HG03097 (cell line): ENCODE measurements at regions not wholly inside any gene's neighbourhood (a gene's known extent, or its start where the extent isn't known, plus 50 kb on each side); places are given as distances from the start of the nearest gene placed in this dataset.
"Not testable (repeated sequence)": the region's sequence is repeated elsewhere in the genome, so short reads cannot be mapped to it uniquely, and the experiment has no call there.

ENCODE experiments used
- ATAC-seq: cut with Tn5 transposase; IDR thresholded peaks from one replicate; pipeline ENCODE4 v1.9.1; 2021; ENCODE audit not compliant: unreplicated experiment, low FRiP score

DNA sequence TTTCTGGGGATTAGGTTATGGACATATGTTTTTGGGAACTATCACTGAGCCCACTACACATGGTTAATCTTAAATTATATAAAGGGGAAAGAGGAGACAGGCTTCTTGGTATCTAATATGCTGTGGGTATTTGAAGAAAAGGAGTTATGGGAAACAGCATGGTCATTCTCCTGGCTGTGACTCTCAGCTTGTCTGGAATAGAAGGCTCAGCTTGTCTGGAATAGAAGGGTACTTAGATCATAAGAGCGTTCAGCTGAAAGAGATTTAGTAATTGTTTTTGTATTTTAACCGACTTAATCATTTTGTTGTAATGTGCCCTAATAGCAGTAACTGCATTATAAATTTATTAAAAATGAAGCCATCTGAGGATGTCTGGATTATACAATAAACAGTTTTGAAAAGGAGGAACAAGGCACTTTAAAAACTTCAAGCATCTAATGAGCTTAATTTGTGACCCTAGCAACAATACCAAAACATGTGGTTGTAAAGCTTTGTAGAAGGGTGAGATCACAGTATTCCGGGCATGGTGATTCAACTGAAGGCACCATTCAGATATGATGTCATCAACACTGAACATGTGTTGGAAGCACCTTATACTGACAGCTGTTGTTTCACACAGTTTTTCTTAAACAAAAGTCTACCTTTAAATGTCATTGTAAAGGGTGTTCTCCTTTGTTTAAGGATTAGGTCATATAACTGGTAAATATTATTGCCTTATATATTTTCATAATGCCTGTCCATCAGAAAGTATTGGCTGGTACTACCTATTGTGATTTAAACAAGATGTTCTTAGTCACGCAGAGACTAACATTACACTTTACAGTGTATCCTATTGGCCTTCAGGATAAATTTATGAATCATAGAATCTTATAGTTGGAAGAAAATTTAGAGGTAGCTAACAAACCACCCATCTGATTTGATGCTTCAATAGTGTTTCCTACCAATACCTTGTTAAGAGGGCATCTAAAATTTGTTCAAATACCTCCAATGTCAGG lies 2174.1 kb upstream of the WWC1 start:
- ATAC-seq = no peak

DNA sequence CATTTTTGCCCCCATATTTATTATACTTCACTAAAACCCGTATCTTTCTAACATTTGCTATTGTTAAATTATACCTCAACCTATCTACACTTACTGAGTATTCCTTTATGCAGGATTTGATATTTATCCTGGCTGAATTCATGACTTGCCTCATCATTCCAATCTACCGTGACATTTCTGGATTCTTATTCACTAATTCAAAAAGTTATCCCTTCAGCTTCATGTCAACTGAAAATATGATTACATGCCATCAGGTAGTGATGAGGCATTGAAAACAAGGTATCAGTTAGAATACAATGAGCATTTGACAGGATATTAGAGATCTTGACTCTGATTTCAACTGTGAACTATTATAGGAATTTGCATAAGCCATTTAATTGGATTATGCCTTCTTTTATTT lies 2171.9 kb upstream of the WWC1 start:
- ATAC-seq = no peak

GRCh38 chr5:166123717-166124116 lies 2167.7 kb upstream of the WWC1 start:
- ATAC-seq = no peak

- no peak for ATAC-seq
Measured at GRCh38 chr5:166127766-166128570, 2163.5 kb upstream of the WWC1 start.

- ATAC-seq = not testable (repeated sequence)
Measured at GRCh38 chr5:166145107-166145506, 2146.3 kb upstream of the WWC1 start.

DNA sequence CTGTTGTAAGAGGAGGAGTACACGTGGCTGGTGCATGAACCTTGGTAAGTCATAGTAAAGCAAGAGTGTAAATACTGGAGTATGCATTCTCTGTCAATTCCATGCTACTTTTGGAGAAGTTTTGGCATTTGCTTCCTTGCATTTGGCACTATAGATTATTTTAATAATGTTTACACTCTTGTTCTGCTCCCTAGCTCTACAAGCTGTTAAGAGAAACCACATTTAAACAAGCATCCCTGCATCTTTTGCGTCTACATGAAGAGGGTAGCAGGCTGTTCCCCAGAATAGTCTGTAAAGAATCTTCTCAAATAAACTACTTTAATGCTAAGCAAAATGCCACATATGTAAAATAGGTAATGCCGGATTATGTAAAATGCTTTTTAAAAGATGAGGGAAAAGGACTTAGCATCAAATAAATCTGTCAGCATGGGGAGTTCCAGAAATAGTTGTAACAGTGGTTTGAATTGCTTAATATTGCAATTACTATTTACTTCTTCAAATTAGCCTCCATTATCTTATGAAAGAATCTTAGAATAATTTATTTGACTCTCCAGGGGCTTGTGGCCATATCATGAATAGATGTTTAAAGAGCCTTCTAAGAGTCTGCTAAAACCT lies 2127.3 kb upstream of the WWC1 start:
- ATAC-seq = no peak

DNA sequence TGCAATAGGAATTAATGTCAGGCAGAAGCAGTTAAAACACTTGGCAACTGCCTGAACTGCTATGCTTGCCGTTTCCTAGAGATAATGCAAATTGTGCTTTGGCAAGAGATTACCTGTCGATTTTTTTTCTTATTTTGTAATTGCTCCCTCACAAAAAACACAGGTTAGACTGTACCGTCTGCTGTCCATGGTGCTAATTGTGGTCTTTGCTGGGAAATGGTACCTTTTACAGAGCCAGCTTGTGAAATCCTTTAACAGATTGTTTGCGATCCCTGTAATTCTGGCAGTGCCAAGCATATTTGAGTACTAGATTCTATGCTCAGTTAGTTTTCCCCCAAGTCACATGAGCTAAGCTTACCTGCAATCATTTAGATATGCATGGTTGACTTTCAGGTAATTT lies 2125.8 kb upstream of the WWC1 start:
- ATAC-seq = no peak

DNA sequence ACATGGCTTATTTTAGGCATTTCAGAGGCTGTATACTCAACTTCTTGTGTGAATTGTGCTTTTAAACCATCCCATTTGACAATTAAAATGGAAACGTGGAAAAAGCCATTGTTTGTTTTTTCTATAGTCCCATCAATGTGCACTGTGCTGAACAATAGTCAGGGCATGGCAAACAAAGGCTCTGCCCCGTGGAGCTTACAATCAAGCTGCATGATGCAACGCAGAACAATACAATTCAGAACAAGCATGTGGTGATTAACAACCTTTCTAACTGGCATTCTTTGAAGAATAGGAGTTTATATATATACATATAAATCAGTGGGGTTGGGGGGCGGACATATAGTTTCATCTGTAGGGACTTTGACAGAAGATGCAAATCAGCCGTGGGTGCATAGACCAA lies 2125.4 kb upstream of the WWC1 start:
- no peak for ATAC-seq

GRCh38 chr5:166172597-166172996 lies 2118.8 kb upstream of the WWC1 start:
- ATAC-seq = no peak

GRCh38 chr5:166178411-166179080 lies 2112.9 kb upstream of the WWC1 start:
- ATAC-seq = no peak

DNA sequence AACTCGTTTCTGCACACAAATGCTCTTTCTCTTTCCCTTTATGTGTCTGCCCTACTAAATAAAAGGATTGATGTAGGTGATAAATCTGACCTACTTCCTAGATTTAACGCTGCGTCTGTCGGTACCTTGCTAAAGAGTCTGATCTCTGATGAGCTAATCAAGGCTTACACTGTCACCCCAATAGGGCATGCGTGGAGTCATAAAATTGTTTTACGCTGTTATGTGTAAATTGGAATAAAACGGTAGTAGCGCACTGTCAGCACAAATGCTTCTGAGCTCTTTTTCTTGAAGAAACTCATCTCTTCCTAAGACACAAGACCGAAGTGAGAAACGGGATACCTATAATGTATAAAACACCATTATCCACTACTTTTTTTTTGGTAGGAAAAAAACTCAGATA lies 2106.3 kb upstream of the WWC1 start:
- no peak for ATAC-seq

DNA sequence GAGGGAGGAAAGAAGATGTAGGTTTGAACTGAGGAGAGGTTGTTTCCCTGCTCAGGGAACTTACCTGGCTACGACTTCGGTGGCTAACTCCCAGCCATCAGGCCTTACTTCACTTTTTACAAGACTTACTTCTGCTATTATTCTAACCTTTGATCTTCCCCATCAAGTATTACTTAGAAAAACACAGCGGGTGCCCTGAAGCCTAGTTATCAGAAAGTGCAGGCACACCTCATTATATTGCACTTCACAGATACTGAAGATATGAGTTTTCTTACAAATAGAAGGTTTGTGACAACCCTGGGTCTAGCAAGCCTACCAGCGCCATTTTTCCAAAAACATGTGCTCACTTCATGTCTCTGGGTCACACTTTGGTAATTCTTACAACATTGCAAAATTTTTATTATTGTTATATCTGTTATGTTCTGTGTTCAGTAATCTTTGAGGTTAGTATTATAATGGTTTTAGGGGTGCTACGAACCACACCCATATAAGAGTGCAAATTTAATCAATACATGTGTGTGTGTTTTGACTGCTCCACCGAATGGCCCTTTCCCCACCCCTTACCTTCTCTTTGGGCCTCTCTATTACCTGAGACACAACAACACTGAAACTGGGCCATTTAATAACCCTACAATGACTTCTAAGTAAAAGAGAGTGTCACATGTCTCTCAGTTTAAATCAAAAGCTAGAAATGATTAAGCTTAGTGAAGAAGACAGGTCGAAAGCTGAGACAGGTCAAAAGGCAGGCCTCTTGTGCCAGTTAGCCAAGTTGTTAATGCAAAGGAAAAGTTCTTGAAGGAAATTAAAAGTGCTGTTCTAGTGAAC lies 2102.7 kb upstream of the WWC1 start:
- ATAC-seq = no peak

DNA sequence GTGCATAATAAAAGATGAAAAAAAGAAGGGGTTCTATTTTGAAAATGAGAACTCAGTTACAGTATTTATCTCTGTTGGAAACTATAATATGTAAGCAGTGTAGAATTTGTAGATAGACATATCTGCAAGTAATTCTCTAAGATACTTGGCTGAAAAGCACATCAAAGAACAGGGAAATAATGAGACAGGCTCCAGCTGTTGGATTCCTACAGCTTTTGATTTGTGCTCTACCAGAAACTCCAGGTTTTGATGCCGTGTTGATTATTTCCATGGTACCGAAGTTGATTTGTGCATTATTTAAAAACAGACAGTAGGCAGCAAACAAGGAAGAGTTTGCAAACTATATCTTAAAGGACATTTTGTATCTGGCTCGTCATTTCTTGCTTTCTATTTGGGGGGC lies 2098.7 kb upstream of the WWC1 start:
- no peak for ATAC-seq

GRCh38 chr5:166195981-166196380 lies 2095.5 kb upstream of the WWC1 start:
- no peak for ATAC-seq

GRCh38 chr5:166200532-166200931 lies 2090.9 kb upstream of the WWC1 start:
- no peak for ATAC-seq

GRCh38 chr5:166211640-166212039 lies 2079.8 kb upstream of the WWC1 start:
- no peak for ATAC-seq

DNA sequence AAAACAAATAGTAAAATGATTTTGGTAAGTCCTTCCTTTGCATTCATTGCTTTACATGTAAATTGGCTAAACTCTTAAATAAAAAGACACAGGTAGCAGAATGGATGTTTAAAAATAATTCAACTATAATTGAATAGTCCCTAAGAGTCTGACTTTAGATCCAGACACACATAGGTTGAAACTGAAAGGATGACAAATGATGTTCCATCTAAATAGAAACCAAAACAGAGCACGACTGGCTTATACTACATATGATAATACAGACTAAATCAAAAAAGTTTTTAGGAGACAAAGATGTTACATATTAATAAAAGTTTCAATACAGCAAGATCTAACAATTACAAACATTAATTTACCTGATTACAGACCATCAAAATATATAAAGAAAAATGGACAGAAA lies 2055.1 kb upstream of the WWC1 start:
- no peak for ATAC-seq

DNA sequence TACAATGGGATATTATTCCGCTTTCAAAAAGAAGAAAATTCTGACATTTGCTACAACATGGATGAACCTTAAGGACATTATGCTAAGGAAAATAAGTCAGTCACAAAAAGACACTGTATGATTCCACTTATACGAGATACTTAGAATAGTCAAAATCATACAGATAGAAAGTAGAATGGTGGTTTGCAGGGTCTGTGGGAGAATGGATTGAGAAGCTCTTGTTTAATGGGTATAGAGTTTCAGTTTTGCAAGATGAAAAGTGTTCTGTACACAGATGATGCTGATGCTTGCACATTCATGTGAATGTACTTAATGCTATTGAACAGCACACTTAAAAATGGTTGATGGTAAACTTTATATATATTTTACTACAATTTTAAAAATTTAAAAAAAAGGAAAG lies 2050.7 kb upstream of the WWC1 start:
- ATAC-seq = no peak

DNA sequence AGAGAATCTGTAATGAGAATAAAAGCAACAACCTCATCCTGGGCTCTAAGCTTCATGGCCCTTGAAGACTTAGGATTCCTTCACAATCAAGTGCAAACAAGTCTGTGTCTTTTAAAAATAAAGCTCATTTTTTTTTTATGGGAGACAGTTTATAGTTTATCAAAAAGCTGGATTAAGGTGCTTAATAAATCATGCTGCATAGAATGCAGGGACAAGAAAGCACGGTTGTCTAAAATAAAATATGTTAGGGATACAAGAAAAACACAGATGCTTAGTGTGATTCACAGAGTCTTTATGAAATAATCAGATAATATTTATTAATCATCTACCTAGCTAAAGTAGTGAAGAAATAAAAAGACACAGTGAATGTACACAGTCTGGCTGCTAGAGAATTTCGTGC lies 2045.9 kb upstream of the WWC1 start:
- no peak for ATAC-seq

DNA sequence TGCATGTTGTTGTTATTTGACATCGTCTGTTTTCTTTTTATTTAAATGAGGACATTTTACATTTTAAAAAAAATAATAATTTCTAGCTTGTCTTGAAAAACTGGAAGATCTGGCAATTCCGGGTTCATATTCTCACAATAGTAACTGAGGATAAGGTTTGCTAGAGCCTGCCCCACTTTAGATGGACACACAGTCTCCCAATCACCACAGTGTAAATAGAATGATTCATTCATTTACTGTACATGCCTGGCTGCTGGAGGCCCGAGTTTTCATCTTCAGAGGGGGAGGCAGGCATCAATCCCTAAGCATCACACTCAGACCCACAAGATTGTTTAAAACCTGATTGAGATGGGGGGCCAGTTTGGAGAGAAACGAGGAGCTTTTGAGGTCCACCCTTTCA lies 2039.7 kb upstream of the WWC1 start:
- ATAC-seq = no peak
